IPS DF 19.7 (cell line): ENCODE measurements at regions not wholly inside any gene's neighbourhood (a gene's known extent, or its start where the extent isn't known, plus 50 kb on each side); places are given as distances from the start of the nearest gene placed in this dataset.
"Not testable (repeated sequence)": the region's sequence is repeated elsewhere in the genome, so short reads cannot be mapped to it uniquely, and the experiment has no call there.

ENCODE experiments used
- DNase-seq: peaks from one replicate; pipeline ENCODE4 v3.0.0-alpha.2; 2013; ENCODE audit warnings: low read depth, low spot score

- DNase-seq = not testable (repeated sequence)
Observed at GRCh38 chr9:22508354-22508753, 61.7 kb downstream of the DMRTA1 start.

- DNase-seq = no peak
Observed at GRCh38 chr9:22508790-22509189, 62.2 kb downstream of the DMRTA1 start.

- no peak for DNase-seq
Observed at GRCh38 chr9:22512495-22512894, 65.9 kb downstream of the DMRTA1 start.

GRCh38 chr9:22514871-22515270, 68.2 kb downstream of the DMRTA1 start:
- no peak for DNase-seq

- DNase-seq = no peak
Observed at GRCh38 chr9:22522206-22522740, 75.6 kb downstream of the DMRTA1 start.

GRCh38 chr9:22528485-22528884, 81.9 kb downstream of the DMRTA1 start:
- no peak for DNase-seq

- DNase-seq = no peak
Observed at GRCh38 chr9:22529426-22530199, 83.0 kb downstream of the DMRTA1 start.

- no peak for DNase-seq
Observed at GRCh38 chr9:22535780-22536179, 89.2 kb downstream of the DMRTA1 start.

GRCh38 chr9:22537721-22538120, 91.1 kb downstream of the DMRTA1 start:
- no peak for DNase-seq

GRCh38 chr9:22548625-22549024, 102.0 kb downstream of the DMRTA1 start:
- DNase-seq = no peak

- DNase-seq = no peak
Observed at GRCh38 chr9:22574740-22575139, 128.1 kb downstream of the DMRTA1 start.

- no peak for DNase-seq
Observed at GRCh38 chr9:22580788-22581187, 134.2 kb downstream of the DMRTA1 start.

GRCh38 chr9:22582221-22582620, 135.6 kb downstream of the DMRTA1 start:
- no peak for DNase-seq

GRCh38 chr9:22588918-22589317, 142.3 kb downstream of the DMRTA1 start:
- no peak for DNase-seq

GRCh38 chr9:22590336-22591033, 143.9 kb downstream of the DMRTA1 start:
- DNase-seq = no peak

GRCh38 chr9:22595805-22596204, 149.2 kb downstream of the DMRTA1 start:
- no peak for DNase-seq

- DNase-seq = no peak
Observed at GRCh38 chr9:22617156-22617555, 170.5 kb downstream of the DMRTA1 start.

- DNase-seq = no peak
Observed at GRCh38 chr9:22622815-22623214, 176.2 kb downstream of the DMRTA1 start.

- DNase-seq = no peak
Observed at GRCh38 chr9:22623236-22623635, 176.6 kb downstream of the DMRTA1 start.

- no peak for DNase-seq
Observed at GRCh38 chr9:22625540-22625939, 178.9 kb downstream of the DMRTA1 start.

GRCh38 chr9:22643541-22643940, 196.9 kb downstream of the DMRTA1 start:
- DNase-seq = no peak

GRCh38 chr9:22645893-22646292, 199.3 kb downstream of the DMRTA1 start:
- no peak for DNase-seq

GRCh38 chr9:22649384-22649783, 202.8 kb downstream of the DMRTA1 start:
- DNase-seq = no peak
